Astrocyte (in vitro differentiated cells and primary cell): ENCODE measurements at regions not wholly inside any gene's neighbourhood (a gene's known extent, or its start where the extent isn't known, plus 50 kb on each side); places are given as distances from the start of the nearest gene placed in this dataset.

ENCODE experiments used
- DNase-seq: peaks from one replicate; pipeline ENCODE4 v3.0.0-alpha.2; 2010; ENCODE audit warnings: low read depth
- FAIRE-seq: peaks from 2 replicates; lab custom pipeline; 2011; peaks lifted over from hg19 to GRCh38; lab: Jason Lieb, UNC
- H2AFZ ChIP-seq: 2 replicates; pipeline ENCODE4 v1.6.0; 2012; ENCODE audit warnings: low read depth, low read length, inconsistent platforms
- H3K27ac ChIP-seq: 2 replicates; pipeline ENCODE4 v1.5.1; 2011; ENCODE audit warnings: low read depth, low read length, inconsistent platforms
- H3K27me3 ChIP-seq: 2 replicates; pipeline ENCODE4 v1.6.0; 2011; ENCODE audit warnings: low read length, inconsistent platforms; ENCODE audit not compliant: insufficient read depth
- H3K36me3 ChIP-seq: 2 replicates; pipeline ENCODE4 v1.5.1; 2011; ENCODE audit warnings: low read length, inconsistent platforms; ENCODE audit not compliant: insufficient read depth
- H3K4me1 ChIP-seq: 2 replicates; pipeline ENCODE4 v1.5.1; 2011; ENCODE audit warnings: low read length, inconsistent platforms; ENCODE audit not compliant: insufficient read depth
- H3K4me2 ChIP-seq: 2 replicates; pipeline ENCODE4 v1.6.0; 2012; ENCODE audit warnings: low read length, inconsistent platforms
- H3K4me3 ChIP-seq: 2 replicates; pipeline ENCODE4 v1.5.1; 2011; ENCODE audit warnings: low read depth, mild to moderate bottlenecking, low read length, inconsistent platforms; ENCODE audit not compliant: insufficient read depth
- H3K79me2 ChIP-seq: 2 replicates; pipeline ENCODE4 v1.6.0; 2012; ENCODE audit warnings: mild to moderate bottlenecking, low read length, inconsistent platforms; ENCODE audit not compliant: insufficient read depth
- H3K9ac ChIP-seq: 2 replicates; pipeline ENCODE4 v1.6.0; 2012; ENCODE audit warnings: mild to moderate bottlenecking, low read length, inconsistent platforms
- H3K9me3 ChIP-seq: 2 replicates; pipeline ENCODE4 v1.5.1; 2012; ENCODE audit warnings: low read depth, mild to moderate bottlenecking, low read length, inconsistent platforms; ENCODE audit not compliant: insufficient read depth
- H4K20me1 ChIP-seq: 2 replicates; pipeline ENCODE4 v1.6.0; 2012; ENCODE audit warnings: low read length, inconsistent platforms; ENCODE audit not compliant: insufficient read depth
- H3K27ac Mint-ChIP-seq: one replicate; pipeline ENCODE4 v1.8.0; 2021; ENCODE audit warnings: mild to moderate bottlenecking, mixed read lengths; ENCODE audit not compliant: unreplicated experiment
- H3K27me3 Mint-ChIP-seq: one replicate; pipeline ENCODE4 v1.8.0; 2021; ENCODE audit warnings: low read depth, mixed read lengths; ENCODE audit not compliant: unreplicated experiment
- H3K36me3 Mint-ChIP-seq: one replicate; pipeline ENCODE4 v1.8.0; 2021; ENCODE audit warnings: low read depth, mixed read lengths; ENCODE audit not compliant: unreplicated experiment
- H3K4me1 Mint-ChIP-seq: one replicate; pipeline ENCODE4 v1.8.0; 2021; ENCODE audit warnings: low read depth, mixed read lengths; ENCODE audit not compliant: unreplicated experiment
- H3K4me3 Mint-ChIP-seq: one replicate; pipeline ENCODE4 v1.8.0; 2021; ENCODE audit warnings: mild to moderate bottlenecking, moderate library complexity, mixed read lengths; ENCODE audit not compliant: unreplicated experiment
- H3K9me3 Mint-ChIP-seq: one replicate; pipeline ENCODE4 v1.8.0; 2021; ENCODE audit warnings: mild to moderate bottlenecking, mixed read lengths; ENCODE audit not compliant: unreplicated experiment
- EZH2 ChIP-seq: IDR thresholded peaks from 2 replicates; pipeline ENCODE4 v1.6.1; 2012; ENCODE audit warnings: mild to moderate bottlenecking, low read length, inconsistent platforms; ENCODE audit not compliant: insufficient read depth
- TF ChIP-seq, protein P1 (sequence below): IDR thresholded peaks from 2 replicates; pipeline ENCODE4 v1.5.1; 2011; ENCODE audit warnings: low read depth, mild to moderate bottlenecking, inconsistent platforms, low read length, moderate library complexity; ENCODE audit not compliant: insufficient read depth

DNA sequence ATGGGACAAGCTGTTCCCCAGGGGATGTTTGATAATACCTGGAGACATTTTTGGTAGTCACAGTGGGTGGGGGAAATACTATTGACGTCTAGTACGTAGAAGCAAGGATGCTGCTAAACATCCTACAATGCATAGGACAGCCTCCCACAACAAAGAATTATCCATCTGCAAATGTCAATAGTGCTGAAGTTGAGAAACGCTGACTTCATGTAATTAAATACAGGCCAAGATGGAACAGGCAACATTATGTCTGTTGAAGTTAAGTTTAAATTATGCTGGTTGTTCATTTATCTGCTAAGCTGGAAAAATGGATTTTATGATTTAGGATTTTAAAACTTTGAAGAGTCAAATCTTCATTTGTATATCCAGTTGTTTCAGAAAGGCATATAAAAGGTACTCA lies 341.2 kb upstream of the DYNLRB2 start:
- Mint-ChIP-seq H3K4me3 (no peak overlapping the region), H3K27ac (no peak overlapping the region), H3K9me3 (peaks cover 5% of the 10 kb centered on the region), H3K36me3 (no peaks in the 10 kb centered on the region), H3K4me1 (peaks cover 14% of the 10 kb centered on the region), H3K27me3 (peaks cover 5% of the 10 kb centered on the region)
- Histone ChIP-seq H3K27me3 (no peaks in the 10 kb centered on the region), H3K79me2 (no peaks in the 10 kb centered on the region), H3K4me1 (peaks cover 17% of the 10 kb centered on the region), H4K20me1 (no peaks in the 10 kb centered on the region), H3K9ac (no peak overlapping the region), H3K4me3 (no peak overlapping the region), H3K27ac (no peak overlapping the region), H3K4me2 (no peak overlapping the region), H2AFZ (no peak overlapping the region), H3K9me3 (no peaks in the 10 kb centered on the region), H3K36me3 (no peaks in the 10 kb centered on the region)
- DNase-seq: no peak
- TF ChIP-seq EZH2: no peak
- TF ChIP-seq, protein P1, sequence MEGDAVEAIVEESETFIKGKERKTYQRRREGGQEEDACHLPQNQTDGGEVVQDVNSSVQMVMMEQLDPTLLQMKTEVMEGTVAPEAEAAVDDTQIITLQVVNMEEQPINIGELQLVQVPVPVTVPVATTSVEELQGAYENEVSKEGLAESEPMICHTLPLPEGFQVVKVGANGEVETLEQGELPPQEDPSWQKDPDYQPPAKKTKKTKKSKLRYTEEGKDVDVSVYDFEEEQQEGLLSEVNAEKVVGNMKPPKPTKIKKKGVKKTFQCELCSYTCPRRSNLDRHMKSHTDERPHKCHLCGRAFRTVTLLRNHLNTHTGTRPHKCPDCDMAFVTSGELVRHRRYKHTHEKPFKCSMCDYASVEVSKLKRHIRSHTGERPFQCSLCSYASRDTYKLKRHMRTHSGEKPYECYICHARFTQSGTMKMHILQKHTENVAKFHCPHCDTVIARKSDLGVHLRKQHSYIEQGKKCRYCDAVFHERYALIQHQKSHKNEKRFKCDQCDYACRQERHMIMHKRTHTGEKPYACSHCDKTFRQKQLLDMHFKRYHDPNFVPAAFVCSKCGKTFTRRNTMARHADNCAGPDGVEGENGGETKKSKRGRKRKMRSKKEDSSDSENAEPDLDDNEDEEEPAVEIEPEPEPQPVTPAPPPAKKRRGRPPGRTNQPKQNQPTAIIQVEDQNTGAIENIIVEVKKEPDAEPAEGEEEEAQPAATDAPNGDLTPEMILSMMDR: no peak
- FAIRE-seq: peak; percentile 45

DNA sequence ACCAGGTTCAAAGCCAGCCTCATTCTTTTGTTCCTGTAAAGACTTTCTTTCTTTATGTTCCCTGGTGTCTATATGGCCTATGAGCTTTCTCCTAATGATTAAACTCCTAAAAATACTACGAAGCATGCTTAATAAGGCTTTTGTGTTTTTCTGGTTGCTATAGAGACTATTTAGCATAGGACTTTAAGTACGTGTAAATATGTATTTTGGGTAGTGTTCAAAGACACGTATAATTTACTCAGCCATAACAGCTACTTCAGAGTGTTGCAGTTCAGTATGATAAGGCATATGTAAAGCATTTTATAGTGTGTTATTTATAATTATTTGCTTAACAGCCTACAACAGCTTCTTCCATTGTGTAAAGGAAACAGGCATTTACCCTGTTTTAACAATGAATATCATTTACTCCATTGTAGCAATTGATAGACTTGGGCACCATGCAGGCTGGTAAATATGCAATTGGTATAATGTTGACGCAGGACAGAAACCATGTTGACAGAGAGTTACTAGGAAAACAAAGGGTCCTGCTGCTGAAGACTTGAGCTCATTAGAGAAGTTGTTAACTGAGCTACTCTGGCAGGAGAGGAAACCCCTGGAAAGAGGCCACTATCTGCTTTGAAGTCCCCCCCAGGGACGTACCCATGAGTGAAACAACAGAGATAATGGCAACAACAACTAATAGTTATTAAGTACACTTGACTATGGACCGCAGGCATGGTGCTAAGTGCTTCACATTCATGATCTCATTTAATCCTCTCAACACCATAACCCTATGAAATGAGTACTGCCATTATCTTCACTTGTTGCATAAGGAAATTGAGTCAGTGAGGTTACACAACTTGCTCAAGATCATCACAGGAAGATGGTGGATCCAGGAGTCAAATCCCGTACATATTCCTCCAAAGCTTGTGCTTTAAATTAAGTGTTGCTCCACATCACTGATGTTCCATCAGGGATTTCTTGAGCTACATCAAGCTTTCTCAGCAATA lies 342.2 kb upstream of the DYNLRB2 start:
- H3K9me3 ChIP-seq: no peaks in the 10 kb centered on the region
- H3K4me2 ChIP-seq: peak overlapping the region; percentile 83
- DNase-seq (peak; percentile 36), FAIRE-seq (peak; percentile 20)
- no peaks in the 10 kb centered on the region for H4K20me1 ChIP-seq
- Mint-ChIP-seq H3K9me3 (peaks cover 5% of the 10 kb centered on the region), H3K36me3 (no peaks in the 10 kb centered on the region), H3K27ac (peak overlapping the region; percentile 98), H3K27me3 (no peaks in the 10 kb centered on the region), H3K4me1 (peaks cover 14% of the 10 kb centered on the region), H3K4me3 (no peak overlapping the region)
- H3K4me1 ChIP-seq: peaks cover 17% of the 10 kb centered on the region
- TF ChIP-seq EZH2: no peak
- TF ChIP-seq, protein P1: no peak
- no peaks in the 10 kb centered on the region for H3K79me2 ChIP-seq
- peak overlapping the region; percentile 71 for H3K9ac ChIP-seq
- no peaks in the 10 kb centered on the region for H3K27me3 ChIP-seq
- no peak overlapping the region for H3K4me3 ChIP-seq
- H3K27ac ChIP-seq: peak overlapping the region; percentile 91
- H3K36me3 ChIP-seq: no peaks in the 10 kb centered on the region
- H2AFZ ChIP-seq: peak overlapping the region; percentile 37
